Left lobe of liver (tissue), 2 donors: ENCODE measurements at regions not wholly inside any gene's neighbourhood (a gene's known extent, or its start where the extent isn't known, plus 50 kb on each side); places are given as distances from the start of the nearest gene placed in this dataset.
"Not testable (repeated sequence)": the region's sequence is repeated elsewhere in the genome, so short reads cannot be mapped to it uniquely, and the experiment has no call there.

Experiments
- ATAC-seq: fragments of 200-7000 bp; cut with Tn5 transposase; one replicate; pipeline ENCODE4 v1.9.1; 2020; ENCODE audit warnings: mild to moderate bottlenecking, moderate library complexity
- DNase-seq: peaks from one replicate; pipeline ENCODE4 v3.0.0-alpha.2; 2020; ENCODE audit warnings: low spot score
- donor health status: DM: no; HTN: no; CAD: no; lungs with moderate emphysema.
- donor health status: DM: no; HTN: yes; CAD: no.

GRCh38 chr2:105541189-105542050 is 142.6 kb upstream of the FHL2 start:
- ATAC-seq (no peak), DNase-seq (peak; percentile 15)

GRCh38 chr2:105540642-105541041 is 141.8 kb upstream of the FHL2 start:
- ATAC-seq = no peak
- peak; percentile 3 for DNase-seq

- ATAC-seq = no peak
- no peak for DNase-seq
These were observed 140.5 kb upstream of the FHL2 start for GRCh38 chr2:105539331-105539730.

GRCh38 chr2:105538840-105539239 is 140.0 kb upstream of the FHL2 start:
- DNase-seq = peak; percentile 22

GRCh38 chr2:105537920-105538319 is 139.1 kb upstream of the FHL2 start:
- ATAC-seq (no peak), DNase-seq (no peak)

More at GRCh38 chr2:105538840-105539239, 140.0 kb upstream of the FHL2 start:
- no peak for ATAC-seq

GRCh38 chr2:105537466-105537865 is 138.6 kb upstream of the FHL2 start:
- DNase-seq = no peak
- no peak for ATAC-seq

GRCh38 chr2:105536175-105536574 is 137.3 kb upstream of the FHL2 start:
- no peak for ATAC-seq
- peak; percentile 7 for DNase-seq

- DNase-seq, ATAC-seq: not testable (repeated sequence)
These were observed 130.4 kb upstream of the FHL2 start for GRCh38 chr2:105529258-105529657.

- DNase-seq = no peak
- ATAC-seq = no peak
These were observed 127.4 kb upstream of the FHL2 start for GRCh38 chr2:105526000-105526925.

- no peak for DNase-seq
- ATAC-seq = no peak
These were observed 126.3 kb upstream of the FHL2 start for GRCh38 chr2:105525201-105525600.

- ATAC-seq (peak; percentile 28), DNase-seq (peak; percentile 68)
These were observed 123.8 kb upstream of the FHL2 start for GRCh38 chr2:105522645-105523044.

- no peak for ATAC-seq
- no peak for DNase-seq
These were observed 122.8 kb upstream of the FHL2 start for GRCh38 chr2:105521616-105522015.

- DNase-seq (no peak), ATAC-seq (no peak)
These were observed 122.3 kb upstream of the FHL2 start for GRCh38 chr2:105521176-105521575.

- ATAC-seq (no peak), DNase-seq (no peak)
These were observed 120.7 kb upstream of the FHL2 start for GRCh38 chr2:105519516-105519915.

GRCh38 chr2:105518897-105519296 is 120.0 kb upstream of the FHL2 start:
- ATAC-seq (no peak), DNase-seq (no peak)

GRCh38 chr2:105517814-105518705 is 119.2 kb upstream of the FHL2 start:
- peak; percentile 97 for DNase-seq
- peak; percentile 79 for ATAC-seq

- peak; percentile 79 for ATAC-seq
These were observed 116.9 kb upstream of the FHL2 start for GRCh38 chr2:105515581-105516415.

GRCh38 chr2:105514576-105514975 is 115.7 kb upstream of the FHL2 start:
- no peak for DNase-seq
- no peak for ATAC-seq

More at GRCh38 chr2:105515581-105516415, 116.9 kb upstream of the FHL2 start:
- peak; percentile 96 for DNase-seq

- DNase-seq = no peak
- ATAC-seq = no peak
These were observed 112.1 kb upstream of the FHL2 start for GRCh38 chr2:105510761-105511528.
